GM21825 (cell line): ENCODE measurements at regions not wholly inside any gene's neighbourhood (a gene's known extent, or its start where the extent isn't known, plus 50 kb on each side); places are given as distances from the start of the nearest gene placed in this dataset.

Experiments
- ATAC-seq: cut with Tn5 transposase; IDR thresholded peaks from one replicate; pipeline ENCODE4 v1.9.1; 2021; ENCODE audit warnings: mild to moderate bottlenecking, moderate library complexity; ENCODE audit not compliant: unreplicated experiment

GRCh38 chr15:100810229-100810628, 69.4 kb upstream of the ALDH1A3 start:
- no peak for ATAC-seq

GRCh38 chr15:100810831-100811230, 68.8 kb upstream of the ALDH1A3 start:
- no peak for ATAC-seq

GRCh38 chr15:100812802-100813201, 66.8 kb upstream of the ALDH1A3 start:
- no peak for ATAC-seq

- no peak for ATAC-seq
Measured at GRCh38 chr15:100818927-100819326, 60.7 kb upstream of the ALDH1A3 start.

- ATAC-seq, result no peak
Measured at GRCh38 chr15:100820528-100820927, 59.1 kb upstream of the ALDH1A3 start.

GRCh38 chr15:100821327-100821726, 58.3 kb upstream of the ALDH1A3 start:
- no peak for ATAC-seq

- ATAC-seq, result no peak
Measured at GRCh38 chr15:100824211-100824610, 55.4 kb upstream of the ALDH1A3 start.

GRCh38 chr15:100829457-100829856, 50.2 kb upstream of the ALDH1A3 start:
- ATAC-seq, result no peak
